ENCODE measurements at regions not wholly inside any gene's neighbourhood (a gene's known extent, or its start where the extent isn't known, plus 50 kb on each side); places are given as distances from the start of the nearest gene placed in this dataset.

DNA sequence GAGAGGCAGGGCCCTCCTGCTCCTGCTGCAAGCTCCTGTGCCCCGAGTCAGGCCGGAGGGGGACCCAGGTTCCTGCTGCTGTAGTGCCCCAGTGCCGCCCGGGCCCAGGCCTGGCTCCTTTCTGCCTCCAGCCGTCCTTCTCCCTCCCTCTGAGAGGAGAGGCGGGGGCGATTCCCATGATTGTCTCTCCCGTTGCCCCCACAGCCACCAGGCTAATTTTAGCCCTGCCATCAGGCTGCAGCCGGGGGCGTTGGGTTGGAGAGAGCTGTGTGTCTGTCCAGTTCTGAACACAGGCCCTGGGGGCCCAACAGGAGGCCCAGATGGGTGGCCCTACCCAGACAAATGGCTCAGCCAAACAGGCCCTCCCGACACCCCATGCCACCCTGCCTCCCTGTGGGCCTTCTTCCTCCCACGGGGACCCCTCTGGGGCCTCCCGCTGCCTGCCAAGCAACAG, 214.8 kb downstream of the TBC1D2B start:
- TF ChIP-seq, protein P1, sequence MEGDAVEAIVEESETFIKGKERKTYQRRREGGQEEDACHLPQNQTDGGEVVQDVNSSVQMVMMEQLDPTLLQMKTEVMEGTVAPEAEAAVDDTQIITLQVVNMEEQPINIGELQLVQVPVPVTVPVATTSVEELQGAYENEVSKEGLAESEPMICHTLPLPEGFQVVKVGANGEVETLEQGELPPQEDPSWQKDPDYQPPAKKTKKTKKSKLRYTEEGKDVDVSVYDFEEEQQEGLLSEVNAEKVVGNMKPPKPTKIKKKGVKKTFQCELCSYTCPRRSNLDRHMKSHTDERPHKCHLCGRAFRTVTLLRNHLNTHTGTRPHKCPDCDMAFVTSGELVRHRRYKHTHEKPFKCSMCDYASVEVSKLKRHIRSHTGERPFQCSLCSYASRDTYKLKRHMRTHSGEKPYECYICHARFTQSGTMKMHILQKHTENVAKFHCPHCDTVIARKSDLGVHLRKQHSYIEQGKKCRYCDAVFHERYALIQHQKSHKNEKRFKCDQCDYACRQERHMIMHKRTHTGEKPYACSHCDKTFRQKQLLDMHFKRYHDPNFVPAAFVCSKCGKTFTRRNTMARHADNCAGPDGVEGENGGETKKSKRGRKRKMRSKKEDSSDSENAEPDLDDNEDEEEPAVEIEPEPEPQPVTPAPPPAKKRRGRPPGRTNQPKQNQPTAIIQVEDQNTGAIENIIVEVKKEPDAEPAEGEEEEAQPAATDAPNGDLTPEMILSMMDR (IDR thresholded peaks at IDR 0.05; ENCODE audit: low read length), result no peak
- TF ChIP-seq EZH2 (optimal IDR thresholded peaks at IDR 0.05; ENCODE audit: low read depth, low read length) (no peak), EZH2phosphoT487 (IDR thresholded peaks at IDR 0.05; ENCODE audit: low read length) (no peak)

All from MM.1S (cell line).